Neural cell (in vitro differentiated cells): ENCODE measurements at regions not wholly inside any gene's neighbourhood (a gene's known extent, or its start where the extent isn't known, plus 50 kb on each side); places are given as distances from the start of the nearest gene placed in this dataset.

Experiments
- CTCF ChIP-seq: fragments of 450-650 bp; IDR thresholded peaks from 2 replicates; pipeline ENCODE4 v1.5.1; 2014; ENCODE audit warnings: antibody characterized with exemption, mild to moderate bottlenecking, moderate library complexity; ENCODE audit not compliant: poor library complexity, severe bottlenecking
- EP300 ChIP-seq: fragments of 450-650 bp; conservative IDR thresholded peaks from 2 replicates; pipeline ENCODE4 v1.6.1; 2014; ENCODE audit warnings: antibody characterized with exemption, mild to moderate bottlenecking, moderate library complexity; ENCODE audit not compliant: poor library complexity, severe bottlenecking
- EZH2 ChIP-seq: fragments of 200-600, 300-800 bp; shearing (Covaris generic), sonication (generic); IDR thresholded peaks from 2 replicates; pipeline ENCODE4 v1.6.1; 2014; ENCODE audit warnings: antibody characterized with exemption, low read length, borderline replicate concordance, mild to moderate bottlenecking; ENCODE audit not compliant: insufficient read depth, poor library complexity, severe bottlenecking
- POLR2AphosphoS5 ChIP-seq: IDR thresholded peaks from 2 replicates; pipeline ENCODE4 v1.6.1; 2012
- RAD21 ChIP-seq: fragments of 450-650 bp; conservative IDR thresholded peaks from 2 replicates; pipeline ENCODE4 v1.6.1; 2014; ENCODE audit warnings: antibody characterized with exemption, mild to moderate bottlenecking, moderate library complexity
- SMC3 ChIP-seq: fragments of 450-650 bp; conservative IDR thresholded peaks from 2 replicates; pipeline ENCODE4 v1.6.1; 2014; ENCODE audit warnings: antibody characterized with exemption, mild to moderate bottlenecking, moderate library complexity; ENCODE audit not compliant: poor library complexity
- TAF1 ChIP-seq: IDR thresholded peaks from 2 replicates; pipeline ENCODE4 v1.6.1; 2012; ENCODE audit warnings: low read depth

- TF ChIP-seq CTCF (no peak), POLR2AphosphoS5 (no peak), TAF1 (no peak), RAD21 (no peak), EZH2 (no peak), EP300 (no peak), SMC3 (no peak)
Measured at GRCh38 chr11:13881226-13881905, 81.2 kb upstream of the SPON1 start.
